Body of pancreas (tissue), 4 donors: ENCODE measurements at regions not wholly inside any gene's neighbourhood (a gene's known extent, or its start where the extent isn't known, plus 50 kb on each side); places are given as distances from the start of the nearest gene placed in this dataset.

Experiments used
- ATAC-seq: fragments of 150-250 bp; one replicate; pipeline ENCODE4 v1.9.1; 2016
- DNase-seq, 4 donors: peaks; one replicate each; pipeline ENCODE4 v3.0.0-alpha.2; 2019
- H3K27ac ChIP-seq, 4 donors: fragments of 200-600 bp; sonication (generic); 1 replicate in 3 of 4; 2 replicates in 1 of 4; pipeline versions ENCODE4 v1.5.1 to v1.6.1; 2016 to 2019; ENCODE audit warnings: mild to moderate bottlenecking in 1 of 4, mixed read lengths in 1 of 4, moderate library complexity in 1 of 4
- H3K27me3 ChIP-seq, 2 donors: fragments of 200-600 bp; sonication (generic); one replicate each; pipeline ENCODE4 v1.6.0; 2016; ENCODE audit warnings: mild to moderate bottlenecking in 1 of 2
- H3K36me3 ChIP-seq, 2 donors: fragments of 200-600 bp; sonication (generic); replicated peaks in 1 of 2; 2 replicates each; pipeline ENCODE4 v1.5.1; 2016; ENCODE audit warnings: low read depth in 2 of 2; ENCODE audit not compliant: insufficient read depth in 1 of 2
- H3K4me1 ChIP-seq: fragments of 200-600 bp; sonication (generic); one replicate; pipeline ENCODE4 v1.6.0; 2016
- H3K4me3 ChIP-seq, 2 donors: fragments of 200-600 bp; sonication (generic); 1 replicate in 1 of 2; 2 replicates in 1 of 2; pipeline ENCODE4 v1.5.1; 2016 to 2019
- H3K9me3 ChIP-seq, 3 donors: fragments of 200-600 bp; sonication (generic); 1 replicate in 2 of 3; 2 replicates in 1 of 3; pipeline ENCODE4 v1.5.1; 2016
- CTCF ChIP-seq, 7 experiments: fragments of 450-650 bp in 4 of 7; fragments of 200-600 bp in 3 of 7; sonication (generic) in 3 of 7; IDR thresholded peaks; one replicate each; pipeline ENCODE4 v1.5.1; 2016 to 2019; ENCODE audit warnings: antibody characterized with exemption in 7 of 7
- POLR2A ChIP-seq, 3 donors: fragments of 450-650 bp; IDR thresholded peaks; one replicate each; pipeline ENCODE4 v1.6.1; 2016; ENCODE audit warnings: antibody characterized with exemption in 3 of 3, mild to moderate bottlenecking in 2 of 3
- WGBS, 2 donors: methylation state at CpG; one replicate each; pipeline ENCODE4 v1.1.5; 2017; 5-methylcytosine and 5-hydroxymethylcytosine counted together
- intact Hi-C: fragments of 100-400 bp; cut with DNase I; formaldehyde crosslinking; loops from one replicate; pipeline ENCODE4 v1.15.1; 2023

- Histone ChIP-seq H3K9me3 (no peaks in the 10 kb centered on the region), H3K27me3 (no peaks in the 10 kb centered on the region), H3K4me3 (no peak overlapping the region), H3K27ac (no peak overlapping the region), H3K36me3 (no peaks in the 10 kb centered on the region), H3K4me1 (peaks cover 5% of the 10 kb centered on the region)
- WGBS, 2 donors = 61 to 78% methylated on average over 1 of the region's 1 CpG
- DNase-seq (no peak), ATAC-seq (no peak)
- TF ChIP-seq CTCF (IDR thresholded peaks at IDR 0.05) = no peak
- no peak for TF ChIP-seq POLR2A (IDR thresholded peaks at IDR 0.05)
- intact Hi-C loops = no loop called here
Observed at GRCh38 chr20:20834008-20834407, 121.6 kb upstream of the RALGAPA2 start.

- ATAC-seq = no peak
- intact Hi-C loops = no loop called here
- Histone ChIP-seq H3K36me3 (no peaks in the 10 kb centered on the region), H3K4me1 (peaks cover 4% of the 10 kb centered on the region), H3K4me3 (no peak overlapping the region), H3K9me3 (no peaks in the 10 kb centered on the region), H3K27me3 (no peaks in the 10 kb centered on the region), H3K27ac (no peak overlapping the region)
- TF ChIP-seq CTCF (IDR thresholded peaks at IDR 0.05) (no peak), POLR2A (IDR thresholded peaks at IDR 0.05) (no peak)
- DNase-seq = no peak
- WGBS, 2 donors = 17 to 23% methylated on average over 1 of the region's 1 CpG
Observed at GRCh38 chr20:20832715-20833114, 120.3 kb upstream of the RALGAPA2 start.

GRCh38 chr20:20831794-20832193, 119.3 kb upstream of the RALGAPA2 start:
- Histone ChIP-seq H3K4me3 (no peak overlapping the region), H3K27ac (no peak overlapping the region), H3K27me3 (no peaks in the 10 kb centered on the region), H3K9me3 (no peaks in the 10 kb centered on the region), H3K36me3 (no peaks in the 10 kb centered on the region), H3K4me1 (no peaks in the 10 kb centered on the region)
- ATAC-seq (no peak), DNase-seq (no peak)
- WGBS, 2 donors = 74 to 77% methylated on average over 6 of the region's 6 CpGs
- intact Hi-C loops = no loop called here
- TF ChIP-seq CTCF (IDR thresholded peaks at IDR 0.05) (no peak), POLR2A (IDR thresholded peaks at IDR 0.05) (no peak)

- H3K27me3 ChIP-seq = no peaks in the 10 kb centered on the region
- DNase-seq (no peak), ATAC-seq (no peak)
- TF ChIP-seq POLR2A (IDR thresholded peaks at IDR 0.05) = no peak
- no peak for TF ChIP-seq CTCF (IDR thresholded peaks at IDR 0.05)
- no peak overlapping the region for H3K27ac ChIP-seq
- H3K36me3 ChIP-seq = no peaks in the 10 kb centered on the region
- no peak overlapping the region for H3K4me3 ChIP-seq
- peaks cover 6% of the 10 kb centered on the region for H3K4me1 ChIP-seq
- 81 to 85% methylated on average over 2 of the region's 2 CpGs for WGBS, 2 donors
- intact Hi-C loops = loop anchor here (5.0 kb wide), 1 partner anchor 162 kb away; no protein-coding TSS in a partner anchor
- H3K9me3 ChIP-seq = no peaks in the 10 kb centered on the region
Observed at GRCh38 chr20:20829681-20830080, 117.2 kb upstream of the RALGAPA2 start.

GRCh38 chr20:20827992-20828597, 115.7 kb upstream of the RALGAPA2 start:
- TF ChIP-seq POLR2A (IDR thresholded peaks at IDR 0.05) (no peak), CTCF (IDR thresholded peaks at IDR 0.05) (no peak)
- WGBS, 2 donors = 51 to 84% methylated on average over 4 of the region's 4 CpGs
- Histone ChIP-seq H3K27ac (no peak overlapping the region), H3K27me3 (no peaks in the 10 kb centered on the region), H3K36me3 (no peaks in the 10 kb centered on the region), H3K4me1 (peaks cover 6% of the 10 kb centered on the region), H3K4me3 (no peak overlapping the region), H3K9me3 (no peaks in the 10 kb centered on the region)
- ATAC-seq (no peak), DNase-seq (no peak)
- intact Hi-C loops = loop anchor here (5.0 kb wide), 1 partner anchor 161 kb away; no protein-coding TSS in a partner anchor
